IgD-negative memory B cell (primary cell): ENCODE measurements at regions not wholly inside any gene's neighbourhood (a gene's known extent, or its start where the extent isn't known, plus 50 kb on each side); places are given as distances from the start of the nearest gene placed in this dataset.
"Not testable (repeated sequence)": the region's sequence is repeated elsewhere in the genome, so short reads cannot be mapped to it uniquely, and the experiment has no call there.

Source experiments
- H3K27ac Mint-ChIP-seq, 3 donors: one replicate each; pipeline ENCODE4 v1.8.0; 2020 to 2022; ENCODE audit warnings: mild to moderate bottlenecking in 3 of 3, mixed read lengths in 3 of 3, moderate library complexity in 1 of 3
- H3K27me3 Mint-ChIP-seq: one replicate; pipeline ENCODE4 v1.8.0; 2021; ENCODE audit warnings: mixed read lengths
- H3K36me3 Mint-ChIP-seq: one replicate; pipeline ENCODE4 v1.8.0; 2020; ENCODE audit warnings: mild to moderate bottlenecking, mixed read lengths
- H3K4me1 Mint-ChIP-seq, 3 donors: one replicate each; pipeline ENCODE4 v1.8.0; 2020 to 2022; ENCODE audit warnings: mixed read lengths in 3 of 3, mild to moderate bottlenecking in 1 of 3
- H3K4me3 Mint-ChIP-seq, 4 donors: one replicate each; pipeline ENCODE4 v1.8.0; 2020 to 2022; ENCODE audit warnings: mild to moderate bottlenecking in 4 of 4, mixed read lengths in 4 of 4, moderate library complexity in 3 of 4
- H3K9me3 Mint-ChIP-seq, 3 donors: one replicate each; pipeline ENCODE4 v1.8.0; 2020 to 2021; ENCODE audit warnings: mixed read lengths in 3 of 3, mild to moderate bottlenecking in 1 of 3

DNA sequence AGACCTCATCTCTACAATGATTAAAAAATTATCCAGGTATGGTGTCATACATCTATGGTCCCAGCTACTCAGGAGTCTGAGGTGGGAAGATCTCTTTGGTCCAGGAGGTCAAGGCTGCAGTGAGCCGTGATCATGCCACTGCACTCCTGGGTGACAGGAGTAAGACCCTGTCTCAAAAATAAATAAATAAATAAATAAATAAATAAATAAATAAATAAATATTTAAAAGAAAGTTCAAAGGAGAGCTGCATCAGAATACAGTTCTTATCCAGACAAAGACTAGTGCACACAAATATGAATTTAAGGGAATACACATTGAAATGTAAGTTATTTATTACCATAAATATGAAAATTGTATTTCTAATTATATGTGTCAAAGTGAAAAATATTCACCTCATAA is 624.9 kb downstream of the SLITRK6 start:
- Mint-ChIP-seq H3K36me3 (no peaks in the 10 kb centered on the region), H3K27me3 (no peaks in the 10 kb centered on the region), H3K9me3 (peaks cover 1 to 11% (median 5%) of the 10 kb centered on the region in 3 donors), H3K4me3 (no peak overlapping the region), H3K27ac (no peak overlapping the region), H3K4me1 (no peaks in the 10 kb centered on the region)

DNA sequence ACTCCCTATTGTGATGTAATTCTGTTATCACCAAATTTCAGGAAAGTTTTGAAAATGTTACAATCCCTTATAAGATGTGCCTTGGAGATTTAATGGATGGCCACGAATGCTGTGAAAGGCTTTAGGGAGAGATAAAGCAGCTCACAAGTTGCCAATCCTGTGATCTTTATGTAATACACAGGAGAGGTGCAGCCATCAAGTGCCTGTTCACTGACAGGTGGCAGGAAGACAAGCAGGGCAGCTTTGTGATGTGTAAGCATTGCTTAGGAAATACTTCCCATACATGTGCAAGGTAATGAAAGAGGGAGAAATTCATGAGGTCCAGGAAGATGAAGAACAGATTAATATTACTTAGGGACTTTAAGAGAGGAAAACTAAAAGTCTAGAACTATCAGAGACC is 628.8 kb downstream of the SLITRK6 start:
- Mint-ChIP-seq H3K4me1 (no peaks in the 10 kb centered on the region), H3K36me3 (no peaks in the 10 kb centered on the region), H3K9me3 (peaks cover 4 to 5% (median 4%) of the 10 kb centered on the region in 3 donors), H3K27ac (no peak overlapping the region), H3K4me3 (no peak overlapping the region), H3K27me3 (no peaks in the 10 kb centered on the region)

DNA sequence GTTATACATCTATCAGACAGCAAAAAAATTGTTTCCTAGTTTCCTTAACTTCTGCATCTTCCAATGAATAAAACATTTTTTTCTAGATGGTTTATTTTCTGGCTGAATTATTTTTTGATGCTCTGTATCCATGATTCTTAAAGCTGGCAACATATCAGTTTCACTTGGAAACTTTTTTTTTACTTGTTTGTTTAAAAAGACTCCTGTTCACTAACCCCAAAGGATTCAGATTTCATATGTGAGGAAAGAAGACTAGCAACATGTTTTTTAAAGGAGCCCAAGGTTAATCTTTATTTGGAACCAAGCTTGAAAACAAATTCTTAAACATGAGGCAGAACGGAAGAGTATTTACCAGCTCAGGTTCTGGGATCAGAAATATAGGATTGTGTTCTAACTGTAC is 632.3 kb downstream of the SLITRK6 start:
- Mint-ChIP-seq H3K36me3 (no peaks in the 10 kb centered on the region), H3K4me1 (no peaks in the 10 kb centered on the region), H3K27me3 (no peaks in the 10 kb centered on the region), H3K4me3 (no peak overlapping the region), H3K9me3 (peaks cover 6 to 21% (median 9%) of the 10 kb centered on the region in 3 donors), H3K27ac (no peak overlapping the region)

GRCh38 chr13:85163063-85163462 is 636.2 kb downstream of the SLITRK6 start:
- Mint-ChIP-seq H3K9me3 (peaks cover 6 to 24% (median 13%) of the 10 kb centered on the region in 3 donors), H3K4me3 (no peak overlapping the region), H3K27ac (no peak overlapping the region), H3K4me1 (no peaks in the 10 kb centered on the region), H3K36me3 (no peaks in the 10 kb centered on the region), H3K27me3 (no peaks in the 10 kb centered on the region)

DNA sequence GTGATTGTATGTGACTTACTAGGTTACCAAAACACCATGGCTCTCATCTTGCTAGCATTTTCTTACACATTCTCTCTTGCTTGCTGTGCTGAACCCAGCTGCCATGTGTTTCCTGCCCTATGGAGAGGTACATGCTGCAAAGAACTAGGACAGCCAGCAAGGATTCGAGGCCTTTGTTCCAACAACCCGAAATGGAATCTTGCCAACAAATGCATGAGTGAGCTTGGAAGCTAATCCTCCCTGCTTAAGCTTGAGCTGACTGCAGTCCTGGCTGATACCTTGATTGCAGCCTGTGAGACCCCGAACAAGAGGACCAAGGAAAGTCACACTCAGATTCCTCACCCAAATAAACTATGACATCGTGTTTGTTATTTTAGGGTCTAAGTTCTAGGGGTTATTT is 651.2 kb downstream of the SLITRK6 start:
- Mint-ChIP-seq H3K27ac (no peak overlapping the region), H3K27me3 (no peaks in the 10 kb centered on the region), H3K9me3 (peaks cover 2 to 3% (median 2%) of the 10 kb centered on the region in 3 donors), H3K4me1 (no peaks in the 10 kb centered on the region), H3K36me3 (no peaks in the 10 kb centered on the region), H3K4me3 (no peak overlapping the region)

DNA sequence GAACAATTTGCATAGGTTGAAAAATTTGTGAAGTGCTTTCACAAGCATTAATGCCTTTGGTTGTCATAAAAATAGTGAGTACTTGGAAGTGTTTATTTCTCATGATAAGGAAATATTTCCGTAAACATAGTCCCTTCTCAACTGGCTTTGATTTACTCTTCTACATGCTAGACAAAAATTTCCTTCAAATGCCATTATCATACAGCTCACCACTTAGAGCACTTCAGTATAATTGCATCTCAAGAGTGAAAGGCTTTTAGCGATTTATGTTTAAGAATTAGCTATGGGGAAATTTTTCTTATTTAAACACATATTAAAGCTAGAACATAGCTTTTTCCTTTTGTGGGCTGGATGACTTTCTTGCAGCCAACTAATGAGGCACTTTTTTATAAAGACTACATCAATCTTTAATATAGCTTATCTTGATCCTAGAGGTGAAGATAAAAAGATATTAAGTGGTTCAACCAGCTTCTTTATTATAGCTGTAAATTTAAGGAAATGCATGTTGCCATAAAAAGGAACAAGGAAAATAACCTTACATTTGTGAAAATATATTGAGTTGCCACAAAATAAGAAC is 656.8 kb downstream of the SLITRK6 start:
- Mint-ChIP-seq H3K27me3 (no peaks in the 10 kb centered on the region), H3K9me3 (peaks cover 1 to 23% (median 4%) of the 10 kb centered on the region in 3 donors)

DNA sequence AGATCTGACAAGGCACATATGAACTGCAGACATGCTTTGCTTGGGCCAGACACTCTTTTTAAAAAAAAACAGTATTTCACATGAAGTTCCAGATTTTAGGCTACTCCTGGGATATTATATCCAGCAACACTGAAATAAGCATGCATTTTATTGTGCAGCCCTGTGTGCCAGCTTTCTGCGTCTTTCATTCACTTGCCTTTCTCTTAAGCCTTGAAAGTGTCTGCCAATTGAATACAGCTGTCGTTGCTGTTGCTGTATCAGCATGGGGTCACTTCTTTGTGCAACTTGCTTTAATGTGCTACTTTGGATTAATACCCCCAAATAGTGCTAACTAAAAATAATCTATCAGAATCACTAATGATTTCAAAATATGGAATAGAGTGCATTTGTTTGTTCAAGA is 657.8 kb downstream of the SLITRK6 start:
- peaks cover 1 to 24% (median 2%) of the 10 kb centered on the region in 3 donors for H3K9me3 Mint-ChIP-seq
- no peaks in the 10 kb centered on the region for H3K27me3 Mint-ChIP-seq
- H3K36me3 Mint-ChIP-seq, result no peaks in the 10 kb centered on the region
- H3K4me1 Mint-ChIP-seq, result no peaks in the 10 kb centered on the region
- H3K27ac Mint-ChIP-seq, result no peak overlapping the region
- no peak overlapping the region for H3K4me3 Mint-ChIP-seq

More for the DNA sequence above, 656.8 kb downstream of the SLITRK6 start:
- Mint-ChIP-seq H3K4me3 (no peak overlapping the region), H3K36me3 (no peaks in the 10 kb centered on the region), H3K27ac (peak overlapping the region in 1 of 3 donors; percentile 40), H3K4me1 (no peaks in the 10 kb centered on the region)

- Mint-ChIP-seq H3K27ac (no peak overlapping the region), H3K27me3 (no peaks in the 10 kb centered on the region), H3K9me3 (peaks cover 1 to 27% (median 2%) of the 10 kb centered on the region in 3 donors), H3K36me3 (no peaks in the 10 kb centered on the region), H3K4me1 (no peaks in the 10 kb centered on the region), H3K4me3 (no peak overlapping the region)
These were observed 659.0 kb downstream of the SLITRK6 start for GRCh38 chr13:85140192-85140591.

DNA sequence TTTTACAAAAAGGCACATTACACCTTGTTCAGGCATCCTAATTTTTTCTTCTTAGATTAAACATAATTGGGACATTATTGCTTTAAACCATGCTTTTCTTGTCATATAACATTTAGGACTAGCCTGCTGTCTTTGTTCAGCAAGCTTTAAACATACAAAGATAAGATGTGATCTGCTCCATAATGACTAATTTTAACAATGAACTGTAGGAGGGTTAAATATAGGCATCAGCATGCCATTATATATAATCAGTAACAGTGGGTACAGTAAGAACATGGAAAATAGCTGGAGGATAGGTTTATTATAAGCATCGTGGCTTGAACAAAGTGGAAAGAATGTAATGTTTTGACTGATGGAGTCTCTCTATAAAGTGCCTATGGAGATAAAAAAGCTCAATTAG is 661.7 kb downstream of the SLITRK6 start:
- Mint-ChIP-seq H3K9me3 (peaks cover 2 to 32% (median 2%) of the 10 kb centered on the region in 3 donors), H3K4me1 (no peaks in the 10 kb centered on the region), H3K27ac (no peak overlapping the region), H3K27me3 (no peaks in the 10 kb centered on the region), H3K4me3 (no peak overlapping the region), H3K36me3 (no peaks in the 10 kb centered on the region)

GRCh38 chr13:85132986-85133385 is 666.2 kb downstream of the SLITRK6 start:
- Mint-ChIP-seq H3K36me3 (no peaks in the 10 kb centered on the region), H3K27me3 (no peaks in the 10 kb centered on the region), H3K9me3 (peaks cover 4 to 17% (median 5%) of the 10 kb centered on the region in 3 donors), H3K4me1 (no peaks in the 10 kb centered on the region), H3K27ac (no peak overlapping the region), H3K4me3 (no peak overlapping the region)

- not testable (repeated sequence) for H3K27me3 Mint-ChIP-seq, H3K27ac Mint-ChIP-seq, H3K9me3 Mint-ChIP-seq, H3K36me3 Mint-ChIP-seq, H3K4me1 Mint-ChIP-seq, H3K4me3 Mint-ChIP-seq
These were observed 675.7 kb downstream of the SLITRK6 start for GRCh38 chr13:85123501-85123900.

- Mint-ChIP-seq H3K4me3 (no peak overlapping the region), H3K27ac (no peak overlapping the region), H3K4me1 (no peaks in the 10 kb centered on the region), H3K36me3 (no peaks in the 10 kb centered on the region), H3K27me3 (no peaks in the 10 kb centered on the region), H3K9me3 (peaks cover 0 to 8% (median 0%) of the 10 kb centered on the region in 3 donors)
These were observed 690.9 kb downstream of the SLITRK6 start for GRCh38 chr13:85108356-85108755.

GRCh38 chr13:85099245-85099644 is 700.0 kb downstream of the SLITRK6 start:
- Mint-ChIP-seq H3K27ac (no peak overlapping the region), H3K4me1 (no peaks in the 10 kb centered on the region), H3K9me3 (peaks cover 0 to 14% (median 5%) of the 10 kb centered on the region in 3 donors), H3K27me3 (no peaks in the 10 kb centered on the region), H3K4me3 (no peak overlapping the region), H3K36me3 (no peaks in the 10 kb centered on the region)

DNA sequence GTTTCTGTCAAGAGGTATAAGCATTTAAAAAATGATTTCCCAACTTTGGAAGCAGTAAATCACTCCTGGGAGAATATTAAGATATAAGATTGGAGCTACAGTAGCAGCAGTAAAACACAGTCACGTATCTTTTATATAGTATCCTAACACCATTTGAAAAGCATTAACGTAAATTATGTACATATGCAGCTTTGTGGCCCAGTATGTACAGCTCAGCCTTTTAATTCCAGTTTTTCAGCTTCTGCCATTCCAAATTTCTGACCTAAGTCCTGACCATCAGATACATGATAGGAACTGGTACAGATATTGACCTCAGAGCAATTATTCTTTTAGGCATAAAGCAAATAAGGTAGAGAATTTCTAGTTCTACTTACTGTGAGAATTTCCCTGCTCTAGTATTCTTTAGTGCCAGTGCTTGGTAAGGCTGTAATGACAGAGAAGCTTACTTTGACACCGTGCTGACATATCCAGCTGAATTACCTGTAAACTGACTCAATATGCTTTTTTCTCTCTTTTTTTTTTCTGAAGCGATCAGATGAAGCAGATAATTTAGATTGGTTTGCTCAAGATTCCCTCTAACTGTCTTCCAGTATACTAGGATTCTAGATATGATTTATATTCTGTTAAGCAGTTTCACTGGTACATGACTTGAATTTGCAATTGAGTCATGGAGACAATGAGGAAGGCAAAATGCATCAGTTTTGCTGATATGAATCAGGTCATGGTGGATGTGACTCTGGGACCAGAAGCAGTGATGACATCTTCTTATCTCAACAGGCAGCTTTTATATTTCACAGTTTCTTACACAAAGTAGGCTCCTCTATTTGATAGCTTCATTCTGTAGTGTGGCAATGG is 703.6 kb downstream of the SLITRK6 start:
- Mint-ChIP-seq H3K27ac (no peak overlapping the region), H3K4me3 (no peak overlapping the region), H3K9me3 (peaks cover 0 to 21% (median 2%) of the 10 kb centered on the region in 3 donors), H3K4me1 (no peaks in the 10 kb centered on the region), H3K27me3 (no peaks in the 10 kb centered on the region), H3K36me3 (no peaks in the 10 kb centered on the region)

GRCh38 chr13:85093808-85094207 is 705.4 kb downstream of the SLITRK6 start:
- Mint-ChIP-seq H3K4me3 (no peak overlapping the region), H3K9me3 (peaks cover 2 to 21% (median 6%) of the 10 kb centered on the region in 3 donors)

More at GRCh38 chr13:85093808-85094207, 705.4 kb downstream of the SLITRK6 start:
- no peaks in the 10 kb centered on the region for H3K4me1 Mint-ChIP-seq
- no peak overlapping the region for H3K27ac Mint-ChIP-seq
- no peaks in the 10 kb centered on the region for H3K36me3 Mint-ChIP-seq
- H3K27me3 Mint-ChIP-seq, result no peaks in the 10 kb centered on the region
